C4-2B (cell line): ENCODE measurements at regions not wholly inside any gene's neighbourhood (a gene's known extent, or its start where the extent isn't known, plus 50 kb on each side); places are given as distances from the start of the nearest gene placed in this dataset.

Experiments used
- ZFX ChIP-seq: fragments of 450-650 bp; IDR thresholded peaks from 2 replicates; pipeline ENCODE4 v1.6.1; 2017
- TF ChIP-seq, protein P1 (sequence below): fragments of 450-650 bp; conservative IDR thresholded peaks from 2 replicates; pipeline ENCODE4 v1.5.1; 2017; ENCODE audit warnings: mild to moderate bottlenecking

DNA sequence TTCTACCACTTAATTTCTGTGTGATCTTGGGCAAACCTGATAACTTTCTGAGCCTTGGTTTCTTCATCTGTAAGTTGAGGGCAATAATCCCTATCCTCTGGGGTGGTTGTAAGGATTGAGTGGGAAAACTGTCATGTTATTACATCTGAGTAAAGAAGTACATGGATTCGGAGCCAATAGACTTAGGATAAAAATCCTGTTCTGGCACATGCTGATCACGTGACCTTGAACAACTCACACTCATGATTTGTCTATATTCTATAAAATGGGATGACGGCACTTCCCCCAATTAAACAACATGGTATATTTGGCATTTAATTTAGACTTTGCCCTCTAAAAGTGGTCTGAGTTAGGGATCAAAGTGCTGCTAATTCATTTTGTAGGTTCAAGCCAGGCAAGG, 315.5 kb downstream of the PLPP3 start:
- TF ChIP-seq, protein P1, sequence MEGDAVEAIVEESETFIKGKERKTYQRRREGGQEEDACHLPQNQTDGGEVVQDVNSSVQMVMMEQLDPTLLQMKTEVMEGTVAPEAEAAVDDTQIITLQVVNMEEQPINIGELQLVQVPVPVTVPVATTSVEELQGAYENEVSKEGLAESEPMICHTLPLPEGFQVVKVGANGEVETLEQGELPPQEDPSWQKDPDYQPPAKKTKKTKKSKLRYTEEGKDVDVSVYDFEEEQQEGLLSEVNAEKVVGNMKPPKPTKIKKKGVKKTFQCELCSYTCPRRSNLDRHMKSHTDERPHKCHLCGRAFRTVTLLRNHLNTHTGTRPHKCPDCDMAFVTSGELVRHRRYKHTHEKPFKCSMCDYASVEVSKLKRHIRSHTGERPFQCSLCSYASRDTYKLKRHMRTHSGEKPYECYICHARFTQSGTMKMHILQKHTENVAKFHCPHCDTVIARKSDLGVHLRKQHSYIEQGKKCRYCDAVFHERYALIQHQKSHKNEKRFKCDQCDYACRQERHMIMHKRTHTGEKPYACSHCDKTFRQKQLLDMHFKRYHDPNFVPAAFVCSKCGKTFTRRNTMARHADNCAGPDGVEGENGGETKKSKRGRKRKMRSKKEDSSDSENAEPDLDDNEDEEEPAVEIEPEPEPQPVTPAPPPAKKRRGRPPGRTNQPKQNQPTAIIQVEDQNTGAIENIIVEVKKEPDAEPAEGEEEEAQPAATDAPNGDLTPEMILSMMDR: no peak
- TF ChIP-seq ZFX: no peak
